GM23338 (cell line): ENCODE measurements at regions not wholly inside any gene's neighbourhood (a gene's known extent, or its start where the extent isn't known, plus 50 kb on each side); places are given as distances from the start of the nearest gene placed in this dataset.

Experiments
- ATAC-seq: fragments of 200-7000 bp; cut with Tn5 transposase; 3 replicates; pipeline ENCODE4 v1.9.1; 2020
- DNase-seq: peaks from one replicate; pipeline ENCODE4 v3.0.0-alpha.2; 2015; ENCODE audit warnings: low spot score
- H2AFZ ChIP-seq: fragments of 200-600 bp; sonication (generic); 2 replicates; pipeline ENCODE4 v1.8.0; 2016; ENCODE audit warnings: antibody characterized with exemption, mild to moderate bottlenecking, moderate library complexity
- H3F3A ChIP-seq: fragments of 200-600 bp; sonication (generic); replicated peaks from 2 replicates; pipeline ENCODE4 v1.8.0; 2017; ENCODE audit warnings: antibody characterized with exemption, mixed run types, low read depth
- H3K27ac ChIP-seq: fragments of 200-600 bp; sonication (generic); 2 replicates; pipeline ENCODE4 v1.6.1; 2016; ENCODE audit warnings: low read depth
- H3K27me3 ChIP-seq: fragments of 200-600 bp; sonication (generic); 2 replicates; pipeline ENCODE4 v1.8.0; 2016; ENCODE audit warnings: mild to moderate bottlenecking, mixed run types, moderate library complexity; ENCODE audit not compliant: insufficient read depth
- H3K36me3 ChIP-seq: fragments of 200-600 bp; sonication (generic); 2 replicates; pipeline ENCODE4 v1.8.0; 2016; ENCODE audit warnings: mild to moderate bottlenecking; ENCODE audit not compliant: insufficient read depth
- H3K4me1 ChIP-seq: fragments of 200-600 bp; sonication (generic); 2 replicates; pipeline ENCODE4 v1.8.0; 2016; ENCODE audit warnings: mild to moderate bottlenecking, moderate library complexity; ENCODE audit not compliant: insufficient read depth
- H3K4me2 ChIP-seq: fragments of 200-600 bp; sonication (generic); 2 replicates; pipeline ENCODE4 v1.7.1; 2017; ENCODE audit warnings: mixed run types
- H3K4me3 ChIP-seq: fragments of 200-600 bp; sonication (generic); 2 replicates; pipeline ENCODE4 v1.6.1; 2016; ENCODE audit warnings: mixed run types
- H3K79me2 ChIP-seq: fragments of 200-600 bp; sonication (generic); replicated peaks from 2 replicates; pipeline ENCODE4 v1.8.0; 2017; ENCODE audit warnings: mild to moderate bottlenecking; ENCODE audit not compliant: insufficient read depth
- H3K9me2 ChIP-seq: fragments of 200-600 bp; sonication (generic); 2 replicates; pipeline ENCODE4 v1.8.0; 2017; ENCODE audit not compliant: insufficient read depth
- H4K20me1 ChIP-seq: fragments of 200-600 bp; sonication (generic); replicated peaks from 2 replicates; pipeline ENCODE4 v1.8.0; 2017; ENCODE audit warnings: mild to moderate bottlenecking; ENCODE audit not compliant: insufficient read depth
- H3K27ac Mint-ChIP-seq: 2 replicates; pipeline ENCODE4 v1.8.0; 2020; ENCODE audit warnings: inconsistent platforms, mild to moderate bottlenecking, moderate library complexity, mixed read lengths
- H3K27me3 Mint-ChIP-seq: 3 replicates; pipeline ENCODE4 v1.8.0; 2022; ENCODE audit warnings: low read depth, mild to moderate bottlenecking, moderate library complexity, mixed read lengths, inconsistent platforms; ENCODE audit not compliant: insufficient read depth, poor library complexity
- H3K36me3 Mint-ChIP-seq: 3 replicates; pipeline ENCODE4 v1.8.0; 2021; ENCODE audit warnings: low read depth, mild to moderate bottlenecking, inconsistent platforms, moderate library complexity, mixed read lengths
- H3K4me1 Mint-ChIP-seq: 3 replicates; pipeline ENCODE4 v1.8.0; 2020; ENCODE audit warnings: mild to moderate bottlenecking, inconsistent platforms, mixed read lengths
- H3K4me3 Mint-ChIP-seq: 3 replicates; pipeline ENCODE4 v1.8.0; 2021; ENCODE audit warnings: moderate library complexity, mild to moderate bottlenecking, inconsistent platforms, mixed read lengths
- H3K9me3 Mint-ChIP-seq: 3 replicates; pipeline ENCODE4 v1.8.0; 2020; ENCODE audit warnings: moderate library complexity, mild to moderate bottlenecking, inconsistent platforms, mixed read lengths
- ETS1 ChIP-seq: IDR thresholded peaks from 2 replicates; pipeline ENCODE4 v1.6.1; 2016; ENCODE audit warnings: antibody characterized with exemption
- JUNB ChIP-seq: IDR thresholded peaks from one replicate; pipeline ENCODE4 v1.6.1; 2016; ENCODE audit warnings: antibody characterized with exemption; ENCODE audit not compliant: unreplicated experiment
- POLR2AphosphoS5 ChIP-seq: IDR thresholded peaks from 2 replicates; pipeline ENCODE4 v1.6.1; 2016; ENCODE audit warnings: antibody characterized with exemption, low read depth
- ZNF114 ChIP-seq: fragments of 250-450 bp; sonication (Bioruptor Pico); IDR thresholded peaks from 2 replicates; pipeline ENCODE4 v1.5.0; 2020; ENCODE audit warnings: mild to moderate bottlenecking, moderate library complexity
- ZNF462 ChIP-seq: fragments of 250-450 bp; sonication (Bioruptor Pico); IDR thresholded peaks from 2 replicates; pipeline ENCODE4 v1.5.0; 2020; ENCODE audit warnings: mild to moderate bottlenecking, moderate library complexity

GRCh38 chr18:77198663-77199062, 51.0 kb upstream of the GALR1 start (continued):
- TF ChIP-seq ZNF462 (CRISPR knock-in tag) (no peak), ETS1 (no peak)

GRCh38 chr18:77199707-77200106, 49.9 kb upstream of the GALR1 start:
- no peaks in the 10 kb centered on the region for H3K36me3 ChIP-seq
- no peaks in the 10 kb centered on the region; the same call in 2 of the 3 replicates for H3K36me3 Mint-ChIP-seq
- H3K27ac Mint-ChIP-seq, result no peak overlapping the region
- no peaks in the 10 kb centered on the region for H3K4me1 Mint-ChIP-seq
- H3K4me3 Mint-ChIP-seq, result no peak overlapping the region
- no peaks in the 10 kb centered on the region for H3F3A ChIP-seq
- H3K4me3 ChIP-seq, result no peak overlapping the region
- H4K20me1 ChIP-seq, result no peaks in the 10 kb centered on the region
- no peak overlapping the region for H3K4me2 ChIP-seq
- H3K79me2 ChIP-seq, result no peaks in the 10 kb centered on the region
- H2AFZ ChIP-seq, result no peak overlapping the region
- DNase-seq (no peak), ATAC-seq (no peak)
- H3K9me2 ChIP-seq, result no peaks in the 10 kb centered on the region
- H3K27me3 Mint-ChIP-seq, result peaks cover 3% of the 10 kb centered on the region
- peaks cover 7% of the 10 kb centered on the region; the same call in 2 of the 3 replicates for H3K9me3 Mint-ChIP-seq
- H3K4me1 ChIP-seq, result no peaks in the 10 kb centered on the region
- H3K27me3 ChIP-seq, result no peaks in the 10 kb centered on the region
- no peak overlapping the region for H3K27ac ChIP-seq
- TF ChIP-seq ETS1 (no peak), POLR2AphosphoS5 (no peak), ZNF462 (CRISPR knock-in tag) (no peak), ZNF114 (CRISPR knock-in tag) (no peak), JUNB (no peak)
